COLO829 (cell line): ENCODE measurements at regions not wholly inside any gene's neighbourhood (a gene's known extent, or its start where the extent isn't known, plus 50 kb on each side); places are given as distances from the start of the nearest gene placed in this dataset.

Source experiments
- DNase-seq: peaks from one replicate; pipeline ENCODE4 v3.0.0; 2012; ENCODE audit warnings: low spot score

DNA sequence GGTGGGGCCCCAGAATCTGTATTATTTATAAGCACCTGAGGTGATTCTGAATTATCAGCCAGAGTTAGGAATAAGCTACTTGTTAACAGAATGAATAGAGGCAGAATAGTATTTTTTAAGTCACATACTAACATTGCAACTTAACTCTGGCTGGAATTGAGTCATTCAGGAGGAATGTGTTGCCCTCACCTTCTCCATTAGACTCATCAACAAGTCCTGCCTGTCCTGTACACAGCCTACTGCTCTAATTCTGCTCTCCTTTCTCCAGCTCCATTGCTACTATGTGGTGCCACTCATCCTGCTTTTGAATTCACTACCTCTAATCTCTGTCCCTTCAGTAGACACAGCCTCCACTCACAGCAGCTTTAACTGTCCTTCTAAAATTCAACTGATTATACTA lies 669.4 kb downstream of the DHX35 start:
- no peak for DNase-seq

- DNase-seq = no peak
Observed at GRCh38 chr20:39630215-39630908, 668.2 kb downstream of the DHX35 start.

- DNase-seq = no peak
Observed at GRCh38 chr20:39627765-39628164, 665.6 kb downstream of the DHX35 start.

GRCh38 chr20:39624316-39624715 lies 662.2 kb downstream of the DHX35 start:
- no peak for DNase-seq

DNA sequence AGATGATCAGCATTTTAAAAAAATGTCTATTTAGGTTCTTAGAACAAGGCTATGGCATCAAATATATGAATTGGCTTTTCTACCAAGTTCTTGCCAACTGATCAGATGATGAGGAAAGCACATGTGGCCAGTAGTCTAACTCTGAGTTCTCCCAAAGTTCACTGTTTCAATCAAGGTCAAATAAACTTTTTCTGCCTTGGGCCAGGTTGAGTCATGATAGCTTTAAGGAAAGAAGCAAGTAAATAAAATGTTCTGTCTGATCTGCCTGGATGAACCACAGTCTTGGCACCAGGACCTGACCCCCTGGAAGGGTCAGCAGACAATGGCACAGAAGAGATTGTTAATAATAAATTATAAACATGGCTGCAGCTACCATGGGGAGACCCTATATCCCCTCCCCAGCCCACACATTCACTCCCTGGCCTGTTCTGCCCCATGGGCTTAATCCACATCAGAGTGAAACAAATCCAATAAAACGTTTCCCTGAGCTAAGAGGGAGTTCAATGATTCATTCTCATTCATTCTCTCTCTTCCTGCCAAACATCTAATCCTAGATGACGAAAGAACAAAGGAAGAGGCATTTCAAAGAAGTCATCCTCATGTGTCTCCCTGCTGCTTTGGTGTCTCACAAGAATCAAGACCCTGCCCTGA lies 661.6 kb downstream of the DHX35 start:
- DNase-seq = no peak

GRCh38 chr20:39619271-39619785 lies 657.2 kb downstream of the DHX35 start:
- DNase-seq = no peak

GRCh38 chr20:39611901-39612300 lies 649.8 kb downstream of the DHX35 start:
- no peak for DNase-seq

DNA sequence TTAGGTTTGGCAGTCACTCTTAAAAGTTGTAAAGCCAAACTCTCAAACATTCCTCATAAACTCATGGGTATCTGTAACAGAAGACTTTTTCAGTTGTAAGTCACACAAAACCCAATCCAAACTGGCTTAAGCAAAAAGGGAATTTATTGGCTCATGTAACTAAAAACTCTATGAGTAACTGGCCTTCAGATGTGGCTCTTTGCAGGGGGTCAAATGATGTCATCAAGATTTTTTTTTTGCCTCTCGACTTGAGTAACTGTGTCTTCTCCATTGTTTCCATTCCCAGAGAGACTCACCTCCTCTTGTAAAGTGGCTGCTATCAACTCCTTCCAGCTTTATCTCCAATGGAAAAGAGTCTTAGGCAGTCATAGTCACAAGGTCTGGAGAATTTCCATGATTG lies 645.0 kb downstream of the DHX35 start:
- no peak for DNase-seq

- DNase-seq = no peak
Observed at GRCh38 chr20:39605908-39606307, 643.8 kb downstream of the DHX35 start.

DNA sequence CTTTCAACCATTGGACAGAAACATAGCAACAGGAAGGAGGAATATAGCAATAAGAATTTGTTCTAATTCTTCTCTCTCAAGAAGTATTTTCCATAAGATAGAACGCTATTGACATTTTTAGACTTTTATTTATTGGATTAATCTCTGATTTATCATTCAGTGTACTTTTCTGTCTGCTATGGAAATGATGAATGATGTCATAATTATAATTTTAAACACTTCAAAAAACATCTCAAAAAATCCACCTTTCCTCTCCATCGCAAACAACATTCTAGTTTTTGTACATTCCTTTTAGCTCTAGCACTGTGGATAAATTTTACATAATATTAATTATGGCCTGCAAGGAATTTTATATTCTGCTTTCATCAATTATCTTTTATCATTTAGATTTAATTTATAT lies 643.2 kb downstream of the DHX35 start:
- no peak for DNase-seq

DNA sequence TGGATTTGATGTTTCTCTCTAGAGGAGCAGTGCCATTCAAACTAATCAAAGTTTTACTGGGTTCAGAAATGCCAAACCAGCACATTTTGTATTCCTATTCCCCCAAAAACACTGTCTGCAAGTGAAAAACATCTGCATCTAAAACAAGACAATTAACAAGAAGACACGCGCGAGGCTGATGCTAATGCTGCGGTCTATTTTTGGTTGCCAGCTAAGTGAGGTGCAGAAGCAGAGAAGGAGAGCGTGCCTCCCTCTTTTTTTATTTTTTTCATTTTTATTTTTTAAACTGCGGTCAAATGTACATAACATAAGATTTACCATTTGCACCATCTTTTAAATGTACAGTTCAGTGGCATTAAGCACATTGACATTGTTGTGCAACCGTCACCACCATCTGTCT lies 641.1 kb downstream of the DHX35 start:
- DNase-seq = no peak

DNA sequence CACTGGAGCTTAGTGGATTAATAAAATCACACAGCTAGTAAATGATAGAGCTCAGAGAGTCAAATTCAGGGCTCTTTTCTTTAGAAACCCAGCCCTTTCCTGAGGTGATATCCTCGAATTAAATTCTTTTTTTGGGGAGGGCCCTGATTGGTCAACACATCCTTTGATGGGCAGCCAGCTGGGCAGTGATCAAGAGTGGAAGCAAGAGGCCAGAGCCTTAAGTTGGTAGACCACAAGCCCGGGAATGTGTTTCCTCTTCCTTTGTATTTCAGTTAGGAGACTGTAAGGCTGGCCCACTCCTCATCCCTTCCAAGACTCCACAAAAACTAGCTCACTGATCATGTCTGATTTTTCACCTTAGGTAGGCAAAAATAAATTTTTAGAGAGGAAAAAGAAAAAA lies 640.5 kb downstream of the DHX35 start:
- no peak for DNase-seq

DNA sequence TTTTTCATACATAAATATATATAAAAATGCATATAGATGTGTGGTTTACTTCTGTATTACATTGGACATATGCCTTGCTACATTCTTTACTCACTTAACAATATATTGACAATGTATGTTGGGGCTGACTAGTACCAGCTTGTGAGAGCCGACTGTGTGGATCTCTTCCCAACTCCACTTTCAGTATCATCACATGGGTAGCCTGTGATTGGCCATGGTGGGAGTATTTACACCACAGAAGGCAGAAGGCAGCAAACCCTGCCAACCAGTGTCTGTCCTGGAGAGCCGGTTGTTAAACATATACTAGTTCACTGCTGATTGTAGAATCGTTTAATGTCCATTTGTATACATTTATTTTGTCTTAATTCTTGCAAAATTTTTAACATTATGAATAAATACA lies 638.7 kb downstream of the DHX35 start:
- no peak for DNase-seq

- no peak for DNase-seq
Observed at GRCh38 chr20:39600156-39600555, 638.0 kb downstream of the DHX35 start.

GRCh38 chr20:39596554-39596953 lies 634.4 kb downstream of the DHX35 start:
- DNase-seq = no peak

- DNase-seq = no peak
Observed at GRCh38 chr20:39592371-39592770, 630.2 kb downstream of the DHX35 start.

DNA sequence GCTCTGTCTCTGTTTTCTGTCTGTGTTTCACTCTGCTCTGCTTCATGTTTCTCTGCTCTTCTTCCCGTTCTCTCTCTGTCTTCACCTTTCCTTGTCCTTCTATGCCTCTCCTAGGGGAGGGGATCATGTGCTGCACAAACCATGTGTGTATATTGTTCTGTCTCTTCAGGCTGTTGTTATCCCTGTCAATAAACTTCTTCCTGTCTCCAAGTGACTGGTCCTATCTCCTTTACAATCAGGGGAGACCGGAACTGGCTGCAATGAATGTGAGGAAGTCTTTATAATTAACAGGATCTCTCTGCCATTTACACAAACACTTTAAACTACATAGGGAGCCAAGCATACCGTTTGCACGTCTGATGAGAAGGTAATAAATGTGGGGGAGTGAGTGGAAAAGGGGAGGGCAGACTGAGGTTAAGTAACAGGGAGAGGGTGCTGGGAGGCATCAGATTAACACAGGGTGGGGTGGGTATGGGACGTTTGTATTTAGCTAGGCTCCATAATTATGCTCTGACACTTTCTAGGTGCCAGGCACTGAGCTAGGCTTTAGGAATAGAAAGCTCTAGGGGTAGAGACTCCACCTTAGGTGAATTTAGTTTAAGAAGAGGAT lies 626.1 kb downstream of the DHX35 start:
- DNase-seq = no peak

DNA sequence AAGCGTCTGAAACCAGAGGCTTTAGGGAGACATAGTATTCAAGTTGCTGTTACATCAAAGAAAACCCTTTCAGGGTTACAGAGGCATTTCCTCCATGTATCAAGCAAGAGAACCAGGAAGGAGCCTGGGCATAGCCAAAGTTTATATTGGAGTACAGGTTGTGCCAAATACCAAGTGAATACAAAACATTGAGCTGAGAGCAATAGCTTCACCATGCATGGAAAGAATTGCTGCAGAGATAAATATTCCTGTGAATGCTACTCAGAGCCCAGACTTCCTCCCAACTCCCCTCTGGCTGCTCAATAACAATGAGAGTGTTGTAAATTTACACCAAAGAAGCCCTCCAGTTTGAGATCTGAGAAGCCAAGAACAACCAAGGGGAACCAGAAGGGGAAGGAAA lies 618.9 kb downstream of the DHX35 start:
- no peak for DNase-seq

GRCh38 chr20:39576771-39577170 lies 614.6 kb downstream of the DHX35 start:
- DNase-seq = no peak

DNA sequence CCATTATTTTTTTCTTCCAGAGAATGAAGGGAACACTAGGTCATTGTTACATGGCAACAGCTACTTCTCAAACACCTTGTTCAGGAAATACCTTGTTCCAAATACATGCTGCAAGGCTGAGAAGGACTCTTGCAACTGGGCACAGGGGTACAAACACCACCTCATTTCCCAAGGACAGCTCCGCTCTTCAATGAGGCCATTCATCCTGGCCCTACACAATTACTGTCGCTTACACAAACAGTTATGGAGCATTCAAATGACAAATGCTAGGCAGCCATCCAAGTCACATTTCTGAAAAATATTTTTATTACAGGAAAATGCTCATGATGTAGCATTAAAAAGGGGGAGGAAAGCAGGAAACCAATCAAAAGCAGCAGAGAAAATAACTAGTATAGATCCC lies 611.9 kb downstream of the DHX35 start:
- no peak for DNase-seq

DNA sequence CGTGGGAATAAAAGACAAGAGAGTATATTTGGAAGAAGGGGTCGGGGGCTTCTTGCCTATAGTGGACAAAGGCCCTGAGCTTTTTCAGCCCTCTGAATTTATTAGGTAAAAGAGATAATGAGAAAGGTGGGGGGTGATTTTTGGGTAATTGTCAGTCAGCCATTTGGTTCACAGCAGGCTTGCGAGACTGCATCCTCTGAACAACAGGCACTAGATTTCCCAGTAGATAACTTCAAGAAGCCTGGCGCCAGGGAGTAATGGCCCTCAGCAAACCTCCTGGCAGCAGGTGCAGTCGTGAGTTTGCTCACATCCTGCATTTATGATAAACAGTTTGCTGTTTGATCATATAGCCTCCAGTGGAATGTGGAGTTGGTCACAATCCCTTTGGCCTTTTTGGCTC lies 609.0 kb downstream of the DHX35 start:
- no peak for DNase-seq

DNA sequence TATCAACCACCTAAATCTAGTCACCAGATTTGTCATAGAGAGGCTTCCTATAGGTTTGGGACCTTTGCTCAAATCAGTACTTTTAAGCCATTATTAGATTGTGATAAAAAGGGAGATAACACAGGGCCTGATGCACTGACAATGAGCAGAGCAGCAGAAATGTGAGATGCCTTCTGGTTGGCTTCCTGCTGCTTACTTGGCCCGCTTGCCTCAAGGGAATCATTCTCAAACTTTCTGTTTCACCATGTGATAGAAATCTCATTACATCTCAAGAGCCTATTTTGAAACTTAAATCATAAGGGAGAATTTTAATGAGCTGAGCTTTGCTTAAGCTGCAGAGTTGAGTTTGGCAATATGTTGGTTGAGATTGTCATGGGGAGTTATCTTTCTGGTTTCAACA lies 606.0 kb downstream of the DHX35 start:
- DNase-seq = no peak

DNA sequence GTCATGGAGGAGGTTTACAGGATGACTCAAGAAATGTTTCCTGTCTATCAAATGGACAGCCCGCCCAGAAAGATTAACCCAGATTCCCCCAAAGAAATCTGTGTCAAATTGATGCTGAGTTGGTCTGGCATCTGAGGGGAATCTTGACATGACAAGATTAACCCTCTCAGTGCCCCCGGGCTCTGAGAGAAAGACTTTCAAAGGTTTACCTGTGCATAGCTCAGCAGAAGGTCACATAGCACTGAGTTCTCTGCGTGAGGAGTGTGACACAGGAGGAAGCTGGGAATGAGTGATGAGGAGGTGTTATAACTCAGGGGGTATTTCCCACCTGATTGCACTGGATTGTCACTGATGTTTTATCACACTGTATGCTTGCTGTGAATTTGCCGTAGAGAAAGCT lies 601.2 kb downstream of the DHX35 start:
- no peak for DNase-seq

DNA sequence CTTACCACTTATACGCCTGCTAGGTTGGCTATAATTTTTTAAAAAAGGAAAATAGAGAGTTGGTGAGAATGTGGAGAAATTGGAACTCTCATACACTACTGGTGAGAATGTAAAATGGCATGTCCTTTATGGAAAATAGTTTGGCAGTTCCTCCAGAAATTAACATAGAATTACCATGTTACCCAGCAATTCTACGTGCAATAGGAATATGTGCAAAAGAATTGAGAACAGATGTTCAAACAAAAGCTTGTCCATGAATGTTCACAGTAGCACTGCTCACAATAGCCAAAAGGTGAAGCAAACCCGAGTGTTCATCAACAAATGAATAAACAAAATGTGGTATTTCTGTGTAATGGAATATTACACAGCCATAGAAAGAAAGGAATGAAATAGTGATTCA lies 592.2 kb downstream of the DHX35 start:
- DNase-seq = no peak
